Natural killer cell (primary cell): ENCODE measurements at regions not wholly inside any gene's neighbourhood (a gene's known extent, or its start where the extent isn't known, plus 50 kb on each side); places are given as distances from the start of the nearest gene placed in this dataset.
"Not testable (repeated sequence)": the region's sequence is repeated elsewhere in the genome, so short reads cannot be mapped to it uniquely, and the experiment has no call there.

Source experiments
- ATAC-seq, 3 donors: fragments of 150-1000 bp in 2 of 3; fragments of 200-7000 bp in 1 of 3; cut with Tn5 transposase; 1 replicate in 1 of 3; 2 replicates in 2 of 3; pipeline ENCODE4 v1.10.0; 2021; ENCODE audit warnings: mild to moderate bottlenecking in 2 of 3, moderate library complexity in 2 of 3
- DNase-seq, 2 donors: peaks; one replicate each; pipeline versions ENCODE4 v3.0.0 to v3.0.0-alpha.2; 2013 to 2021; ENCODE audit warnings: mixed read lengths in 1 of 2
- H3K27ac ChIP-seq: one replicate; pipeline ENCODE4 v1.5.1; 2013; ENCODE audit warnings: mild to moderate bottlenecking, low read length
- H3K27me3 ChIP-seq: one replicate; pipeline ENCODE4 v1.6.1; 2013; ENCODE audit warnings: low read length; ENCODE audit not compliant: control insufficient read depth, insufficient read depth
- H3K36me3 ChIP-seq: one replicate; pipeline ENCODE4 v1.6.1; 2013; ENCODE audit warnings: low read length; ENCODE audit not compliant: control insufficient read depth, insufficient read depth
- H3K4me1 ChIP-seq: one replicate; pipeline ENCODE4 v1.6.1; 2013; ENCODE audit warnings: low read length; ENCODE audit not compliant: control insufficient read depth, insufficient read depth
- H3K4me3 ChIP-seq: one replicate; pipeline ENCODE4 v1.5.1; 2013; ENCODE audit warnings: low read length
- H3K9me3 ChIP-seq: one replicate; pipeline ENCODE4 v1.6.1; 2013; ENCODE audit warnings: low read length; ENCODE audit not compliant: control insufficient read depth, insufficient read depth
- H3K27ac Mint-ChIP-seq, 2 donors: one replicate each; pipeline ENCODE4 v1.8.0; 2022; ENCODE audit warnings: mild to moderate bottlenecking in 2 of 2, mixed read lengths in 2 of 2, moderate library complexity in 1 of 2
- H3K27me3 Mint-ChIP-seq, 2 donors: one replicate each; pipeline ENCODE4 v1.8.0; 2022; ENCODE audit warnings: low read depth in 2 of 2, mixed read lengths in 2 of 2
- H3K36me3 Mint-ChIP-seq: one replicate; pipeline ENCODE4 v1.8.0; 2022; ENCODE audit warnings: mixed read lengths
- H3K4me1 Mint-ChIP-seq, 2 donors: one replicate each; pipeline ENCODE4 v1.8.0; 2022; ENCODE audit warnings: mixed read lengths in 2 of 2
- H3K4me3 Mint-ChIP-seq: one replicate; pipeline ENCODE4 v1.8.0; 2022; ENCODE audit warnings: mild to moderate bottlenecking, moderate library complexity, mixed read lengths
- H3K9me3 Mint-ChIP-seq, 2 donors: one replicate each; pipeline ENCODE4 v1.8.0; 2022; ENCODE audit warnings: mixed read lengths in 2 of 2
- WGBS: methylation state at CpG from one replicate; pipeline ENCODE4 v1.1.7; 2013; ENCODE audit warnings: missing lambda C conversion rate; ENCODE audit not compliant: insufficient coverage; 5-methylcytosine and 5-hydroxymethylcytosine counted together
- intact Hi-C: fragments of 100-400 bp; cut with micrococcal nuclease; formaldehyde crosslinking; loops from one replicate; pipeline ENCODE4 v1.14.2; 2022
- TF ChIP-seq, protein P1 (sequence below): fragments of 200-600 bp; IDR thresholded peaks from one replicate; pipeline ENCODE4 v1.8.0; 2022; ENCODE audit warnings: antibody characterized with exemption

DNA sequence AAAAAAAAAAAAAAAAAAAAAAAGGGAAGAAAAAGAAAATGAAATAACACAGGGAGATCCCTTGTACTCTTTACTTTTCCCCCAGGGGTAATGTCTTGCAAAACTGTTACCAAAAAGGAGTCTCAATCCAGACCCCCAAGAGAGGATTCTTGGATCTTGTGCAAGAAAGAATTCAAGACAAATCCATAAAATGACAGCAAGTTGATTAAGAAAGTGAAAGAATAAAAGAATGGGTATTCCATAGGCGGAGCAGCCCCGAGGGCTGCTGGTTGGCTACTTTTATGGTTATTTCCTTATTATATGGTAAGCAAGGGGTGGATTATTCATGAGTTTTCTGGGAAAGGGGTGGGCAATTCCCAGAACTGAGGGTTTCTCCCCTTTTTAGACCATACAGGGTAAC lies 604.3 kb upstream of the AMELY start:
- no peaks in the 10 kb centered on the region for H3K4me1 ChIP-seq
- 80% methylated on average over 1 of the region's 2 CpGs for WGBS
- no peaks in the 10 kb centered on the region for H3K36me3 Mint-ChIP-seq
- H3K27ac Mint-ChIP-seq = no peak overlapping the region
- H3K4me1 Mint-ChIP-seq = no peaks in the 10 kb centered on the region
- no peaks in the 10 kb centered on the region for H3K27me3 ChIP-seq
- DNase-seq (no peak), ATAC-seq (no peak)
- H3K4me3 ChIP-seq = no peak overlapping the region
- no peaks in the 10 kb centered on the region for H3K27me3 Mint-ChIP-seq
- H3K9me3 ChIP-seq = no peaks in the 10 kb centered on the region
- no peak overlapping the region for H3K4me3 Mint-ChIP-seq
- no peaks in the 10 kb centered on the region for H3K36me3 ChIP-seq
- intact Hi-C loops = no loop called here
- TF ChIP-seq, protein P1, sequence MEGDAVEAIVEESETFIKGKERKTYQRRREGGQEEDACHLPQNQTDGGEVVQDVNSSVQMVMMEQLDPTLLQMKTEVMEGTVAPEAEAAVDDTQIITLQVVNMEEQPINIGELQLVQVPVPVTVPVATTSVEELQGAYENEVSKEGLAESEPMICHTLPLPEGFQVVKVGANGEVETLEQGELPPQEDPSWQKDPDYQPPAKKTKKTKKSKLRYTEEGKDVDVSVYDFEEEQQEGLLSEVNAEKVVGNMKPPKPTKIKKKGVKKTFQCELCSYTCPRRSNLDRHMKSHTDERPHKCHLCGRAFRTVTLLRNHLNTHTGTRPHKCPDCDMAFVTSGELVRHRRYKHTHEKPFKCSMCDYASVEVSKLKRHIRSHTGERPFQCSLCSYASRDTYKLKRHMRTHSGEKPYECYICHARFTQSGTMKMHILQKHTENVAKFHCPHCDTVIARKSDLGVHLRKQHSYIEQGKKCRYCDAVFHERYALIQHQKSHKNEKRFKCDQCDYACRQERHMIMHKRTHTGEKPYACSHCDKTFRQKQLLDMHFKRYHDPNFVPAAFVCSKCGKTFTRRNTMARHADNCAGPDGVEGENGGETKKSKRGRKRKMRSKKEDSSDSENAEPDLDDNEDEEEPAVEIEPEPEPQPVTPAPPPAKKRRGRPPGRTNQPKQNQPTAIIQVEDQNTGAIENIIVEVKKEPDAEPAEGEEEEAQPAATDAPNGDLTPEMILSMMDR = no peak
- no peaks in the 10 kb centered on the region for H3K9me3 Mint-ChIP-seq
- no peak overlapping the region for H3K27ac ChIP-seq

DNA sequence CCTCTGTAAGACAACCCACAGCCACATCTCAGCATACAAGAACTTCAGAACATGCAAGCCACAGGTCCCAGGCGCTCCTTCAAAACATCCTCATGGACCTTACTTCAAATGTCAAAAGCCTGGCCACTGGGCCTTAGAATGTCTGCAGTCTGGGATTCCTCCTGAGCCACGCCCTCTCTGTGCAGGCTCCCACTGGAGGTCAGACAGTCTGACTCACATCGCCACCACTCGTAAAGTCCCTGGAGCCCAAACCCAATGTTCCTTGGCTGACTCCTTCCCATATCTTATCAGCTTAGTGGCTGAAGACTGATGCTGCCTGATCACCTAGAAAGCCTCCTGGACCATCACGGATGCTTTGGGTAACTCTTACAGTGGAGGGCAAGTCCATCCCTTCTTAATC lies 591.3 kb upstream of the AMELY start:
- ATAC-seq = no peak
- Mint-ChIP-seq H3K4me3 (no peak overlapping the region), H3K27me3 (peaks cover 0 to 10% of the 10 kb centered on the region in 2 donors), H3K9me3 (peaks cover 0 to 11% of the 10 kb centered on the region in 2 donors), H3K36me3 (no peaks in the 10 kb centered on the region), H3K4me1 (no peaks in the 10 kb centered on the region), H3K27ac (no peak overlapping the region)
- intact Hi-C loops = no loop called here
- WGBS = 87% methylated on average over 5 of the region's 5 CpGs
- Histone ChIP-seq H3K36me3 (no peaks in the 10 kb centered on the region), H3K4me3 (no peak overlapping the region), H3K27ac (no peak overlapping the region), H3K4me1 (no peaks in the 10 kb centered on the region), H3K9me3 (no peaks in the 10 kb centered on the region), H3K27me3 (no peaks in the 10 kb centered on the region)
- TF ChIP-seq, protein P1 = no peak
- DNase-seq = no peak

DNA sequence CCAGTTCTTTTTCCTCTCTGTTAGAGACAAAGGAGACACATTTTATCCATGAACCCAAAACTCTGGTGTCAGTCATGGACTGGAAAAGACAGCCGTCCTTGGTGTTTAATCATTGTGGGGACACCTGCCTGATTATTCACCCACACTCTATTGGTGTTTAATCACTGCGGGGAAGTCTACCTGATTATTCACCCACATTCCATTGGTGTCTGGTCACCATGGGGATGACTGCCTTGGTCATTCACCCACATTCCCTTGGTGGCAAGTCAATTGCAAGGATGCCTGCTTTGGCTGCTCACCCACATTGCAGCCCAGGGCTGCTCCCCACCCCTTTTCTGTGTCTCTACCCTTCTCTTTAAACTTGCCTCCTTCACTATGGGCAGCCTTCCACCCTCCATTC lies 589.7 kb upstream of the AMELY start:
- H3K4me1 Mint-ChIP-seq = no peaks in the 10 kb centered on the region

DNA sequence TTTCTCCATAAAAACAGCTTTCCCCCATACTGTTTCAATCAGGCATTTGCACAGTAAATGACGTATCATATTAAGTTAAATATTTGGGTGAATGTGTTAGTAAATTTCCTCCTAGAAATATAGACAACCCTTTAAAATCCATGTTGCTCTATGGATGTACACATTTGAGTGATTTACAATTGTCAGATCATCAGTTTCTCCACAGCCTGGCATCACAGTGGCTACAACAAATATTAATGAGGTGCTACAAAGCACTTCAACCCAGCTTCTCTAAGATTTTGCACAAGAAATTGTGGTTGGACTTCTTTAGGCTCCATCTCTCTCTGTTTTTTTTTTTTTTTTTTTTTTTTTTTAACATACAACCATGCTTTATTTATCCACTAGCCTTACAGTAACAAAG lies 584.4 kb upstream of the AMELY start:
- no peaks in the 10 kb centered on the region for H3K9me3 Mint-ChIP-seq

More for the DNA sequence above, 589.7 kb upstream of the AMELY start:
- Mint-ChIP-seq H3K4me3 (no peak overlapping the region), H3K9me3 (peaks cover 0 to 11% of the 10 kb centered on the region in 2 donors), H3K36me3 (no peaks in the 10 kb centered on the region), H3K27ac (no peak overlapping the region), H3K27me3 (peaks cover 0 to 13% of the 10 kb centered on the region in 2 donors)
- Histone ChIP-seq H3K4me1 (no peaks in the 10 kb centered on the region), H3K27ac (no peak overlapping the region), H3K9me3 (no peaks in the 10 kb centered on the region), H3K4me3 (no peak overlapping the region), H3K36me3 (no peaks in the 10 kb centered on the region), H3K27me3 (no peaks in the 10 kb centered on the region)
- intact Hi-C loops = no loop called here
- TF ChIP-seq, protein P1 = no peak
- DNase-seq (no peak), ATAC-seq (no peak)
- 97% methylated on average over 2 of the region's 2 CpGs for WGBS

DNA sequence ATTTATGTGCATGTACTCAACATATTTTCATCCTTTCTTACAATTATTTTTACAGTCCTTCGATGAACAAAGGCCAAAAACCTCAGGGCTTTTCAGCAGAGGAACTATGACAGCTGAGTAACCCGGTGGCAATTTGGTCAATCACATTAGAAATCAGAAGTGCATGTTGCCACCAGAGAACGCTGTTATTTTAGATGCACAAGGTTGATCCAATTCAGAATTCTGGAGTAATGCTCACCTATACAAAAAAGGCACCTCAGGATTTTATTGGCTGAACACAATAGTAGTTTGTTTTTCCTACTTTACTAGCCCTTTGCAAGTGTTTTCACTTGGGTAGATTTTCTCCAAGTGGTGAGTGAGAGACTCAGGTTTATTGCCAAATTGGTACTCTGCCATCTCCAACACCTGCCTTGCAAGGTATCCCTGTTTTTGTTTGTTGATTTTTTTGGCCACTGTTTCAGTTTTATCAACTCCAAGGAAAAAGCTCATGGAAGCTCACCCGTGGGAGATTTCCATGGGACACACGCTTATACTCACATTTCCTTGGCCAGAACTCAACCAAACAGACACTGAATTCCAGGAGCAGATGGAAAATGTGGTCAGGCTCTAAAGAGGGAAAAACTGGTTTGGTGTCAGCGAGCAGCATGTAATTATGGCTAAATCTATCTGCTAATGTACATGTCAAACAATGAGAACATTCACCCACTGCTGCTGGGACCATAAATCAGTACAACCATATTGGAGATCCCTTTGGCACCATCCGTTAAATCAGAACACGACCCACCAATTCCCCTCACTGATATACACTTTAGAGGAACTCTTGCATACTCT lies 573.1 kb upstream of the AMELY start:
- H3K27ac Mint-ChIP-seq, H3K27me3 Mint-ChIP-seq, H3K9me3 Mint-ChIP-seq, H3K9me3 ChIP-seq, H3K36me3 Mint-ChIP-seq, intact Hi-C loops, DNase-seq, H3K4me3 Mint-ChIP-seq, H3K4me3 ChIP-seq, H3K27ac ChIP-seq, H3K27me3 ChIP-seq, H3K4me1 Mint-ChIP-seq, H3K4me1 ChIP-seq, ATAC-seq, H3K36me3 ChIP-seq: not testable (repeated sequence)
- WGBS = 88% methylated on average over 4 of the region's 8 CpGs

More for the DNA sequence above, 584.4 kb upstream of the AMELY start:
- no peaks in the 10 kb centered on the region for H3K4me1 Mint-ChIP-seq
- intact Hi-C loops = no loop called here
- no peak for ATAC-seq
- Histone ChIP-seq H3K27me3 (no peaks in the 10 kb centered on the region), H3K27ac (no peak overlapping the region), H3K4me3 (no peak overlapping the region), H3K4me1 (no peaks in the 10 kb centered on the region), H3K9me3 (no peaks in the 10 kb centered on the region), H3K36me3 (no peaks in the 10 kb centered on the region)
- H3K27me3 Mint-ChIP-seq = peaks cover 0 to 9% of the 10 kb centered on the region in 2 donors
- no peak for DNase-seq
- no CpG with 5 or more reads among the region's 1 CpG for WGBS
- no peak overlapping the region for H3K27ac Mint-ChIP-seq
- no peak overlapping the region for H3K4me3 Mint-ChIP-seq
- H3K36me3 Mint-ChIP-seq = no peaks in the 10 kb centered on the region
- TF ChIP-seq, protein P1 = no peak
